ENCODE measurements at regions not wholly inside any gene's neighbourhood (a gene's known extent, or its start where the extent isn't known, plus 50 kb on each side); places are given as distances from the start of the nearest gene placed in this dataset.

- TF ChIP-seq SREBF2 (IDR thresholded peaks at IDR 0.05; ENCODE audit: low read length) (no peak), CREM (IDR thresholded peaks at IDR 0.05; ENCODE audit: low read depth) (no peak), MTA2 (IDR thresholded peaks at IDR 0.05; ENCODE audit: low read depth) (no peak), CTCF (IDR thresholded peaks at IDR 0.05 in 2 of 3, conservative IDR thresholded peaks at IDR 0.05 in 1 of 3; ENCODE audit: control insufficient read depth in 2 of 3, extremely low read depth in 1 of 3, insufficient read depth in 1 of 3, low read depth in 3 of 3, low read length in 3 of 3) (no peak), POLR2A (IDR thresholded peaks at IDR 0.05; ENCODE audit: low read depth, low read length) (no peak), RELB (IDR thresholded peaks at IDR 0.05; ENCODE audit: low read depth) (no peak), ZNF274 (IDR thresholded peaks at IDR 0.05; ENCODE audit: insufficient read depth, insufficient read length) (no peak), TAF1 (IDR thresholded peaks at IDR 0.05; ENCODE audit: borderline replicate concordance, low read depth, low read length) (no peak), RELA (IDR thresholded peaks at IDR 0.05; ENCODE audit: borderline replicate concordance, partially characterized antibody) (no peak), CBX5 (IDR thresholded peaks at IDR 0.05; ENCODE audit: low read depth) (no peak), MAX (IDR thresholded peaks at IDR 0.05; ENCODE audit: low read depth, low read length) (no peak), ZNF687 (IDR thresholded peaks at IDR 0.05) (no peak), ELK1 (IDR thresholded peaks at IDR 0.05; ENCODE audit: low read depth, low read length) (no peak), NRF1 (conservative IDR thresholded peaks at IDR 0.05; ENCODE audit: low read depth, low read length) (no peak)
Measured at GRCh38 chr2:41078341-41078740, 626.5 kb upstream of the SLC8A1 start.

All from GM12878 (cell line).